Gastroesophageal sphincter (tissue), 3 donors: ENCODE measurements at regions not wholly inside any gene's neighbourhood (a gene's known extent, or its start where the extent isn't known, plus 50 kb on each side); places are given as distances from the start of the nearest gene placed in this dataset.

Experiments used
- CTCF ChIP-seq, 4 experiments: fragments of 200-600 bp in 2 of 4; fragments of 450-650 bp in 2 of 4; sonication (generic) in 1 of 4; IDR thresholded peaks; one replicate each; pipeline ENCODE4 v1.5.1; 2017 to 2019; ENCODE audit warnings: antibody characterized with exemption in 4 of 4, mild to moderate bottlenecking in 2 of 4, moderate library complexity in 2 of 4
- POLR2A ChIP-seq, 2 donors: fragments of 450-650 bp; IDR thresholded peaks; one replicate each; pipeline ENCODE4 v1.6.1; 2017; ENCODE audit warnings: antibody characterized with exemption in 2 of 2, mild to moderate bottlenecking in 2 of 2, moderate library complexity in 1 of 2
- POLR2AphosphoS5 ChIP-seq: sonication (generic); formaldehyde crosslinking; IDR thresholded peaks from one replicate; pipeline ENCODE4 v1.6.1; 2017; ENCODE audit warnings: antibody characterized with exemption

DNA sequence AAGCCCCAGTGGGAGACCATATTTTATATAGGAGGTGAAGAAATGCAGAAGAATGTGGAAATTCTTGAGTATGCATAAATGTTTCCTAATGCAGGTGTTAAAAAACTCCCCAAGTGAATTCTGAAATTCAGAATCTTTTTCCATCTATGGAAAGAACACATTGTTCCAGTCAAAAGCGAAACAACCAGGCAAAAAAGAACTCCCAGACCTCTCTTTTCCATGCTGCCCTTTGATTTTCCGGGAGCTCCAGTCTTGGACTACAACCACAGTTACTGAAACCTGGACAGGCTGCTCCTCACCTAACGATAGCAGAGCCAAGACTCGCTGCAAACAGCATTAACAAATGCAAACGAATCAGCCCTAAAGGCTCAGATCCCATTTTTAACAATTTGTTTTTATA, 108.7 kb upstream of the CNKSR3 start:
- TF ChIP-seq CTCF (IDR thresholded peaks at IDR 0.05) (no peak), POLR2AphosphoS5 (peak; percentile 48), POLR2A (IDR thresholded peaks at IDR 0.05) (no peak)
